ENCODE measurements at regions not wholly inside any gene's neighbourhood (a gene's known extent, or its start where the extent isn't known, plus 50 kb on each side); places are given as distances from the start of the nearest gene placed in this dataset.
"Not testable (repeated sequence)": the region's sequence is repeated elsewhere in the genome, so short reads cannot be mapped to it uniquely, and the experiment has no call there.

GRCh38 chrX:16067886-16068515 lies 55.4 kb upstream of the GRPR start:
- DNase-seq, result no peak

GRCh38 chrX:16063921-16064320 lies 59.4 kb upstream of the GRPR start:
- DNase-seq, result no peak

GRCh38 chrX:16063141-16063540 lies 60.2 kb upstream of the GRPR start:
- DNase-seq, result no peak

GRCh38 chrX:16061296-16061695 lies 62.1 kb upstream of the GRPR start:
- DNase-seq, result no peak

GRCh38 chrX:16060252-16060651 lies 63.1 kb upstream of the GRPR start:
- DNase-seq, result no peak

- DNase-seq, result not testable (repeated sequence)
Measured at GRCh38 chrX:16049126-16049525, 74.2 kb upstream of the GRPR start.

- no peak for DNase-seq
Measured at GRCh38 chrX:16042980-16043379, 80.4 kb upstream of the GRPR start.

GRCh38 chrX:16039834-16040233 lies 83.5 kb upstream of the GRPR start:
- peak; percentile 1 for DNase-seq

GRCh38 chrX:16039363-16039762 lies 84.0 kb upstream of the GRPR start:
- DNase-seq, result no peak

- no peak for DNase-seq
Measured at GRCh38 chrX:16033331-16033730, 90.0 kb upstream of the GRPR start.

GRCh38 chrX:16028576-16028975 lies 94.8 kb upstream of the GRPR start:
- DNase-seq, result no peak

GRCh38 chrX:16023790-16024734 lies 99.3 kb upstream of the GRPR start:
- DNase-seq, result no peak

- DNase-seq, result no peak
Measured at GRCh38 chrX:16022580-16023200, 100.7 kb upstream of the GRPR start.

- DNase-seq, result no peak
Measured at GRCh38 chrX:16018291-16018690, 105.1 kb upstream of the GRPR start.

- DNase-seq, result no peak
Measured at GRCh38 chrX:16014171-16014570, 109.2 kb upstream of the GRPR start.

- no peak for DNase-seq
Measured at GRCh38 chrX:16012250-16012649, 111.1 kb upstream of the GRPR start.

GRCh38 chrX:16005917-16006316 lies 117.4 kb upstream of the GRPR start:
- DNase-seq, result no peak

GRCh38 chrX:16002185-16002584 lies 121.2 kb upstream of the GRPR start:
- no peak for DNase-seq

GRCh38 chrX:15998350-15998749 lies 125.0 kb upstream of the GRPR start:
- DNase-seq, result no peak

GRCh38 chrX:15989716-15990115 lies 133.6 kb upstream of the GRPR start:
- no peak for DNase-seq

- no peak for DNase-seq
Measured at GRCh38 chrX:15988661-15989603, 134.3 kb upstream of the AP1S2 start.

- peak; percentile 64 for DNase-seq
Measured at GRCh38 chrX:15985937-15986336, 131.3 kb upstream of the AP1S2 start.

GRCh38 chrX:15983034-15983433 lies 128.4 kb upstream of the AP1S2 start:
- no peak for DNase-seq

All from stimulated activated CD4-positive, alpha-beta T cell treated with anti-CD3 and anti-CD28 coated beads, Interleukin-1b, Interleukin-23, amount 100 ng/mL, for 48 hours (primary cell).